Astrocyte of the cerebellum (primary cell): ENCODE measurements at regions not wholly inside any gene's neighbourhood (a gene's known extent, or its start where the extent isn't known, plus 50 kb on each side); places are given as distances from the start of the nearest gene placed in this dataset.
A peak's percentile ranks its signal among the peaks of the same experiment; 100 is the strongest.

Source experiments
- DNase-seq: peaks from one replicate; pipeline ENCODE4 v3.0.0-alpha.2; 2011; ENCODE audit warnings: low read depth
- H3K4me3 ChIP-seq: 2 replicates; pipeline ENCODE4 v1.5.1; 2011; ENCODE audit warnings: mild to moderate bottlenecking, low read depth, low read length, moderate library complexity
- CTCF ChIP-seq: IDR thresholded peaks from 2 replicates; pipeline ENCODE4 v1.5.1; 2012; ENCODE audit warnings: low read length, low read depth, moderate library complexity, mild to moderate bottlenecking; ENCODE audit errors: missing control alignments
- in situ Hi-C: cut with HindIII; loops from 2 replicates; pipeline ENCODE4 v1.10.0; 2017; ENCODE audit warnings: low sequenced_read_pairs

GRCh38 chr2:64325477-64325851 lies 128.5 kb upstream of the LGALSL start:
- no peak overlapping the region for H3K4me3 ChIP-seq
- no peak for DNase-seq
- in situ Hi-C loops, result no loop called here
- TF ChIP-seq CTCF, result no peak

- in situ Hi-C loops, result no loop called here
- H3K4me3 ChIP-seq, result no peak overlapping the region
- no peak for DNase-seq
- no peak for TF ChIP-seq CTCF
Observed at GRCh38 chr2:64325852-64326577, 127.9 kb upstream of the LGALSL start.

GRCh38 chr2:64326578-64327050 lies 127.3 kb upstream of the LGALSL start:
- H3K4me3 ChIP-seq, result no peak overlapping the region
- in situ Hi-C loops, result no loop called here
- no peak for TF ChIP-seq CTCF
- DNase-seq, result no peak

- TF ChIP-seq CTCF, result no peak
- DNase-seq, result no peak
- in situ Hi-C loops, result no loop called here
- no peak overlapping the region for H3K4me3 ChIP-seq
Observed at GRCh38 chr2:64327129-64327509, 126.8 kb upstream of the LGALSL start.

GRCh38 chr2:64327510-64328414 lies 126.2 kb upstream of the LGALSL start:
- peak; percentile 54 for TF ChIP-seq CTCF
- DNase-seq, result peak; percentile 5
- H3K4me3 ChIP-seq, result peak overlapping the region; percentile 12
- in situ Hi-C loops, result no loop called here

- H3K4me3 ChIP-seq, result no peak overlapping the region
- in situ Hi-C loops, result no loop called here
- DNase-seq, result no peak
- no peak for TF ChIP-seq CTCF
Observed at GRCh38 chr2:64328415-64328722, 125.6 kb upstream of the LGALSL start.
